Left renal pelvis (tissue), 4 donors: ENCODE measurements at regions not wholly inside any gene's neighbourhood (a gene's known extent, or its start where the extent isn't known, plus 50 kb on each side); places are given as distances from the start of the nearest gene placed in this dataset.

Experiments used
- DNase-seq, 4 donors: peaks; one replicate each; pipeline ENCODE4 v3.0.0-alpha.2; 2013; ENCODE audit warnings: low read depth in 4 of 4, low spot score in 3 of 4

- DNase-seq: no peak
Measured at GRCh38 chr9:23497137-23497504, 328.9 kb downstream of the ELAVL2 start.

GRCh38 chr9:23502004-23502403 lies 324.0 kb downstream of the ELAVL2 start:
- DNase-seq: no peak

DNA sequence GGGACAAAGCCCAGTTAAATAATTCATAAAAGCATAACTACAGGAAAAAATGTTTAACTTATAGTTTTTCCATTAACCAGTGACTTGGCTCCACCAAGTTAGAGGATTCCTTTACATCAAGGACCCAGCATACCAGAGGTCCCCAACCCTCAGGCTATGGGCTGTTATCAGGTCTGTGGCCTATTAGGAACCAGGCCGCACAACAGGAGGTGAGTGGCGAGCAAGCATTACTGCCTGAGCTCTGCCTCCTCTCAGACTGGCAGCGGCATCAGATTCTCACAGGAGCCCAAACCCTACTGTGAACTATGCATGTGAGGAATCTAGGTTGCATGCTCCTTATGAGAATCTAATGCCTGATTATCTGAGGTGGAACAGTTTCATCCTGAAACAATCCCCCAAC lies 303.1 kb downstream of the ELAVL2 start:
- DNase-seq: no peak

DNA sequence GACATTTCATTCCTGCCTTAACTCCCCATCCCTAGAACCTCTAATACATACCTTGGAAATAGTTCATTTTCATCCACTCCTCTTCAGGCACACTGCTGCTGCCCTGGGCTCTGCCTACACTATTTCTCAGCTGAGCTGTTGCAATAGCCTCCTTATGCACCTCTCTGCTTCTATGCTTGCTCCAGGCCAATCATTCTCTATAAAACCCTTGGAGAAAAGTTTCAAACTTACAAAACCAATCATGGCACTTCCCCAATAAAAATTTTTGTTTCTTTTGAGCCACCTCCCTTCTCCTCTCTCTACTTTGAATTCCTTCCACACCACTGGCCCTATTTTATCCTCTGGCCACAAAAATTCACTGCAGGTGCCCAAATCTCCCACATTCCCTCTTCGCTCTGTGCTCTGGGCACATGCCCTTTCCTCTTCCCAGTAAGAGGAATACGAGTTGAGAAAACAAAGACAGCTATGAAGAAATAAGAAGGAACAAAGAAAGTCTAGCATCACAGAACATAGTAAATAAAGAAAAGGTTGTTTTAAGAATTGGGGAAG lies 301.4 kb downstream of the ELAVL2 start:
- DNase-seq: no peak

DNA sequence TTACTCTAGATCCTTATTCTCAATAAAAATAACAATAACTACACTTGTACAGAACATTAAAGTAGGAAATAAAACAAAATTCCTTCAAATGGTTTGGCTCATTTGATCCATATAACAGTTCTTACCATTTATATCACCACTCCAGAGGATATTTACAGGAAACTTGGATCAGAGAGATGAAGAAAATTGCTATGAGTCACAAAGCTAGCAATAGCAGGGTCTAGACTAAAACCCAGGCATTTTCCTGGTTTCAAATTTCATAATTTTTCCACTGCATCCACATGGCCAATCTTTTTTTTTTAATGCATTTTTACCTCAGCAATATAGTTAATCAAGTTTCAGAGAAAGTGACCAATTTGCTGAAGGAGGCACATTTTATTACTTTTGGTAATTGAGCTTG lies 299.2 kb downstream of the ELAVL2 start:
- DNase-seq: no peak

GRCh38 chr9:23532282-23532681 lies 293.8 kb downstream of the ELAVL2 start:
- no peak for DNase-seq

- no peak for DNase-seq
Measured at GRCh38 chr9:23537192-23538066, 288.6 kb downstream of the ELAVL2 start.

- no peak for DNase-seq
Measured at GRCh38 chr9:23538067-23538402, 288.0 kb downstream of the ELAVL2 start.

GRCh38 chr9:23538461-23539003 lies 287.5 kb downstream of the ELAVL2 start:
- DNase-seq: no peak

DNA sequence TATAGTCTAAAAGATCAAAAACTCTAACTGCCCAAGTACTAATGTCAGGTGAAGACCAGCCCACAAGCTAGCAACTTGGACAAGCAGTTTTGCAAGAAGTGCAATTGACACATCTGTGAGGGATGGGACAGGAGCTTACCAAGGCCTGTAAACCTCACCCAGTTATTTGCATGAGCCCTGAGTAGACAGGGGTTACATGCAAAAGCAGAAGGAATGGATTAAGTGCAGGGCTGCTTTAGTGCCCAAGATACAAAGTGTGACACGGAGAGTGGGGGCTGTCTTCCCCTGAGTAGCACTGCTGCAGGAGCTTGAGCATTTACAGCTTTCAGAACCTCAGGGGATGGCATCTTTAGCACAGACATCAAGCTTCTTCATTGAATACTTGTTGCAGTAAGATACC lies 286.7 kb downstream of the ELAVL2 start:
- no peak for DNase-seq

- no peak for DNase-seq
Measured at GRCh38 chr9:23541976-23542375, 284.1 kb downstream of the ELAVL2 start.

- no peak for DNase-seq
Measured at GRCh38 chr9:23542438-23542837, 283.6 kb downstream of the ELAVL2 start.

- no peak for DNase-seq
Measured at GRCh38 chr9:23542927-23543326, 283.1 kb downstream of the ELAVL2 start.

DNA sequence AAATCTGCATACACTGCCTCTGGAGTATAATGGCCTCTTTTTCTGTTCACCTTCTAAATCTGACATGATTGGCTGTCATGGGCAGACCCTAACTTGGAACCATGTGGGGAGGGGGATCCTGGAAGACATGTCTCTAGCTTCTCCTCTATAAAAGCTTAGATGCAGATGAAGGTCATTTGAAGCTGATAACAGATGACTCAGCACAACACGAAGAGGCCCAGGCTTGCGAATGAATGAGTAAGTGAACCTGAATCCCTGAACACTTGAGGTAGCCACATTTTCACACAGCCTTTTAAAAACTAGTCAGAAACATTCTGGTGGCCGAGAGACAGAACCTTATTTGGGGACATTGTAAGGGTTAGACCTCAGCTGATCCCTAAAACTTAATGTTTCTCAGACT lies 282.6 kb downstream of the ELAVL2 start:
- no peak for DNase-seq

DNA sequence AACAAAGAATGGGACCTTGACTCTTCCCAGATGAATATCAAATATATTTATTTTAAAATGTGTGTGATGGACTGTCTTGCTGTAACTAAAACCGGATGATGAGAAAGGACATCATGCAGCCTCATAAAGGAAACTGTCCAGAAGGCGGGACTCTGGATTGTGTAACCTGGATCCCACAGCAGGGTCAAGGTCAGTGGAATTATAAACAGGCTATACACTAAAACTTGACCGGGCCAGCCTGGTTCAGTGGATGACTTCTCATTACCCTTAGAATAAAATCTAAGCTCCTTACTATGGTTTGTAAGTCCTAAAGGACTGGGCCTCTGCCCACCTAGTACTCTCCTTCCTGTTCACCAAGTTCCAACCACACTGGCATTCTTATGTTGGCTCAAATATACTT lies 280.3 kb downstream of the ELAVL2 start:
- no peak for DNase-seq

DNA sequence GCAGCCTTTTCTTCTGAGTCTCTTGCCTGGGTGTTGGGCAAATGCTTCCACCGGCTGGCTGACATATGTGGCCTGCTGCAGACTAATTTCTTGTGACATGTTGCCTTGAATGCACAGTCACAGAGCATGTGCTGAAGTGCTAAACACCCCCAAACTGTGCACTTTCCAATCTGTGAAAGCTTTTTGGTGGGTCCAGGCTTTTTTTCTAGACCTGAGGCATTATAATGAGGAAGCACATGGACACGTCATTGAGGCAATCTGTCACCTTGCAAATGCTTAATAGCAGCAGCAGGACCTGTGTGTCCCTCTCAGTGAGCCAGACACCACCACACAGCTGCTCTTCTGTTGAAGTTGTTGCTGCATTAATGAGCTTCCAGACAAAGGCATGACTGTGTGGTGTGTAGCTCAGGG lies 274.7 kb downstream of the ELAVL2 start:
- DNase-seq: no peak

DNA sequence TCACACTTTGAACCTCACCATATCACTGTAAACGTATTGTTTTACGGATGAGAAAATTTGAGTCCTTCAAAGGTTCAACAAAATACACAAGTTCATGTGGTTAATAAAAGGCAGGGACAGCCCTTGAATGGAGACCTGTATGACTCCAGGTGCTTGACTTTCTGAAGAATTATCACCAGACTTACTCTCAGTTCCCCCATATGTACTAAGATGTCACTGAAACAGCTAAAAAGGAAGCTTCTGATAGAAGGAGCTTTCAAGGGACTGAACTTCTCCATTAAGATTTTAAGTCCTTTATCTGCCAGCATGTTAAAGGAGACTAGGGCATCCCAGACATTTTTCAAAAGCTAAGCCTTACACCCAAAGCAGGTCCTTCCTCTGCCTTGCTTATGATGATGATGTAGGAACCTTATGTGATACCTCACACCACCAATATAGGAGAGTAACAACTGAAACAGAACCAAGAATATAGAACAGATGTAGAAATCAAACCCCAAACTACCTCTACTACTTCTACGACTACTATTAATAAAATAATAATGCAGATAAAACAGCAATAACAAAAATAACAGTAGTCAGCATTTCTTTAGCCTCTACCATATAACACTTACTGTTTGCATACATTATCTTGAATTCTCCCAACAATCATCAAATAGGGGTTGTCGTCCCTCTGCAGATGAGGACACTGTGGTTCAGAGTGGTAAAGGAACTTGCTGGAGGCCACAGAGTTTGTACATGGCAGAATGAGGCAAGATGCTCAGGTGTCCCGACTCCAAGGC lies 273.9 kb downstream of the ELAVL2 start:
- no peak for DNase-seq

DNA sequence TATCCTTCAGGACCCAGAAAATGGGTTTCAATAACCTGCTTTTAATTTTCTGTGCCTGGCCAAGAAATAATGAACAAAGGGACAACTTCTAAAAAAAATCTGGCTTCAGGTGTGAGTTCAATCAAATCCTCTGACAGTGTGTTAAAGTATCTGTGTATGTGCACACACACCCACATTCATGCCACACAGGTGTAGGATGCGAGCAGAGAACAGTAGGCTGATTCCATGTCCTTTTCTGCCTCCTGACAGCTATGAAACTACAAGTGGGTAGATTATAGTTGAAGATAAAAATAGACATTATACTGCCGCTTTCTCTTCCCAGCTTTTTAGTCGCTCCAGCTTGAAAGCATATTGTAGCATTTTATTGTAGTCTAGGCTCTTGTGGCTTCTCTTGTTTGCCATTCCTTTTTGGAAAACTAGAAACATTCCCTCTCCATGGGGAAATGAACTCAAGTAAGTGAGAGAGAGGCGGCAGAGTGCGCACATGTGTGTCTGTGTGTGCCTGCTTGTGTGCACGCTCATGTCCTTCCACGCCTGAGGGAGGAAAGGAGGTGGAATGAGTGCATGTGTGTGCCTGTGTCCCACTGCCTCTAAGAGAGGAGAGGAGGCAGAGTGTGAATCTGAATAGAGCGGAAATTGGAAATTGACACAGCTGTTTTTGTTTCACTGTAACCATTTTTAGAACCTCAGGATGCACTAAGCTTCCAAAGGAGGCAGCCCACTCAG lies 273.0 kb downstream of the ELAVL2 start:
- DNase-seq: no peak

- no peak for DNase-seq
Measured at GRCh38 chr9:23554686-23555085, 271.4 kb downstream of the ELAVL2 start.

DNA sequence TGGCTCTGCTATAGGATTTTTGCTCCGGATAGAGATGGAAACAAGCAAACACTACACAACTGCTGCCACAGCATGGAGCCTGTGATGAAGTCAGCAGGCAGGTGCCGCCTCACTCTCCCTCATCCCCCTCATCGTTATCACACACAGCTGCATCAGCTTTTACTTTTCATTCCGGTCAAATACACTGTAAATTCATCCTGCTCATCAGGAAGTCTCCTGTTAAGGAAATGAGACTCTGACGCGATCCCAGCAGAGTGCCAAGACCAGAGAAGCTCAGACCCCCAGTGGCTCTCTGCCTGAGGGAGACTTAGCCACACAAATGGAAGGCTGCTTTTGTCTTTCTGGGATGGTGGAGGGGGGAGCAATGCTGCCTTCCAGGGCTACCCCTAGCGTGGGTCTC lies 270.2 kb downstream of the ELAVL2 start:
- no peak for DNase-seq

DNA sequence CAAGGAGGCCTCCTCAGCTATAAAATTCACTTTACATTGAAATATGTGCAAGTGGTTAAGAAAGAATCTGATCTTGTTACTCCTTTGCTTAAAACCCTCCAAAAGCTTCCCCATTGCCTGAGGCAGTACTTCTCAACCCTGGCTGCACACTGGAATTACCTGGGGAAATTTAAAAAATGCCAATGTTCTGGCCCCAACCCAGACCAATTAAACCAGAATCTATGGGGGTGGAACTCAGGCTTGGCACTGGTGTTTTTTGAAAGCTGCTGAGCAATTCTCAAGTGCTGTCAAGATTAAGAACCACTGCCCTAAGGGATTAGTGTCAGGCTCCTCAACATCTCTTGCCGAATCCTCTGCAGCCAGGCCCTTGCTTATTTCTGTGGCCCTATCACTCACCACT lies 269.6 kb downstream of the ELAVL2 start:
- DNase-seq: no peak
